ENCODE measurements at regions not wholly inside any gene's neighbourhood (a gene's known extent, or its start where the extent isn't known, plus 50 kb on each side); places are given as distances from the start of the nearest gene placed in this dataset.

- DNase-seq: no peak
- Histone ChIP-seq H3K27ac (ENCODE audit: insufficient read depth, low read length, poor library complexity, severe bottlenecking) (no peak overlapping the region), H3K4me3 (ENCODE audit: insufficient read depth, low read depth, low read length, poor library complexity, severe bottlenecking) (no peak overlapping the region), H3K36me3 (ENCODE audit: control insufficient read depth, insufficient read depth, low read length) (no peaks in the 10 kb centered on the region), H3K9me3 (ENCODE audit: control insufficient read depth, low read length) (no peaks in the 10 kb centered on the region), H3K4me1 (ENCODE audit: control insufficient read depth, insufficient read depth, low read length, poor library complexity, severe bottlenecking) (no peaks in the 10 kb centered on the region), H3K27me3 (replicated peaks; ENCODE audit: control insufficient read depth, insufficient read depth, low read length, poor library complexity, severe bottlenecking) (no peaks in the 10 kb centered on the region)
These were observed 457.2 kb upstream of the TMPO start for GRCh38 chr12:98058213-98058612.

GRCh38 chr12:98058838-98059237, 456.6 kb upstream of the TMPO start:
- no peak for DNase-seq
- Histone ChIP-seq H3K27me3 (replicated peaks; ENCODE audit: control insufficient read depth, insufficient read depth, low read length, poor library complexity, severe bottlenecking) (no peaks in the 10 kb centered on the region), H3K4me1 (ENCODE audit: control insufficient read depth, insufficient read depth, low read length, poor library complexity, severe bottlenecking) (no peaks in the 10 kb centered on the region), H3K9me3 (ENCODE audit: control insufficient read depth, low read length) (no peaks in the 10 kb centered on the region), H3K27ac (ENCODE audit: insufficient read depth, low read length, poor library complexity, severe bottlenecking) (no peak overlapping the region), H3K4me3 (ENCODE audit: insufficient read depth, low read depth, low read length, poor library complexity, severe bottlenecking) (no peak overlapping the region), H3K36me3 (ENCODE audit: control insufficient read depth, insufficient read depth, low read length) (no peaks in the 10 kb centered on the region)

GRCh38 chr12:98059659-98060343, 455.6 kb upstream of the TMPO start:
- no peak overlapping the region for H3K4me3 ChIP-seq (ENCODE audit: insufficient read depth, low read depth, low read length, poor library complexity, severe bottlenecking)
- no peak overlapping the region for H3K27ac ChIP-seq (ENCODE audit: insufficient read depth, low read length, poor library complexity, severe bottlenecking)
- H3K36me3 ChIP-seq (ENCODE audit: control insufficient read depth, insufficient read depth, low read length): no peaks in the 10 kb centered on the region
- H3K27me3 ChIP-seq (replicated peaks; ENCODE audit: control insufficient read depth, insufficient read depth, low read length, poor library complexity, severe bottlenecking): no peaks in the 10 kb centered on the region
- no peak for DNase-seq
- H3K9me3 ChIP-seq (ENCODE audit: control insufficient read depth, low read length): no peaks in the 10 kb centered on the region
- H3K4me1 ChIP-seq (ENCODE audit: control insufficient read depth, insufficient read depth, low read length, poor library complexity, severe bottlenecking): no peaks in the 10 kb centered on the region

GRCh38 chr12:98060411-98060810, 455.0 kb upstream of the TMPO start:
- no peak overlapping the region for H3K27ac ChIP-seq (ENCODE audit: insufficient read depth, low read length, poor library complexity, severe bottlenecking)
- H3K4me3 ChIP-seq (ENCODE audit: insufficient read depth, low read depth, low read length, poor library complexity, severe bottlenecking): no peak overlapping the region
- DNase-seq: no peak
- H3K36me3 ChIP-seq (ENCODE audit: control insufficient read depth, insufficient read depth, low read length): no peaks in the 10 kb centered on the region
- H3K27me3 ChIP-seq (replicated peaks; ENCODE audit: control insufficient read depth, insufficient read depth, low read length, poor library complexity, severe bottlenecking): no peaks in the 10 kb centered on the region
- no peaks in the 10 kb centered on the region for H3K9me3 ChIP-seq (ENCODE audit: control insufficient read depth, low read length)
- no peaks in the 10 kb centered on the region for H3K4me1 ChIP-seq (ENCODE audit: control insufficient read depth, insufficient read depth, low read length, poor library complexity, severe bottlenecking)

- Histone ChIP-seq H3K9me3 (ENCODE audit: control insufficient read depth, low read length) (no peaks in the 10 kb centered on the region), H3K4me1 (ENCODE audit: control insufficient read depth, insufficient read depth, low read length, poor library complexity, severe bottlenecking) (no peaks in the 10 kb centered on the region)
- no peak for DNase-seq
These were observed 452.7 kb upstream of the TMPO start for GRCh38 chr12:98062464-98063245.

GRCh38 chr12:98064501-98064900, 450.9 kb upstream of the TMPO start:
- Histone ChIP-seq H3K36me3 (ENCODE audit: control insufficient read depth, insufficient read depth, low read length) (no peaks in the 10 kb centered on the region), H3K27me3 (replicated peaks; ENCODE audit: control insufficient read depth, insufficient read depth, low read length, poor library complexity, severe bottlenecking) (no peaks in the 10 kb centered on the region), H3K4me3 (ENCODE audit: insufficient read depth, low read depth, low read length, poor library complexity, severe bottlenecking) (no peak overlapping the region), H3K4me1 (ENCODE audit: control insufficient read depth, insufficient read depth, low read length, poor library complexity, severe bottlenecking) (no peaks in the 10 kb centered on the region), H3K27ac (ENCODE audit: insufficient read depth, low read length, poor library complexity, severe bottlenecking) (no peak overlapping the region), H3K9me3 (ENCODE audit: control insufficient read depth, low read length) (no peaks in the 10 kb centered on the region)
- no peak for DNase-seq

More at GRCh38 chr12:98062464-98063245, 452.7 kb upstream of the TMPO start:
- Histone ChIP-seq H3K27ac (ENCODE audit: insufficient read depth, low read length, poor library complexity, severe bottlenecking) (no peak overlapping the region), H3K27me3 (replicated peaks; ENCODE audit: control insufficient read depth, insufficient read depth, low read length, poor library complexity, severe bottlenecking) (no peaks in the 10 kb centered on the region), H3K4me3 (ENCODE audit: insufficient read depth, low read depth, low read length, poor library complexity, severe bottlenecking) (no peak overlapping the region), H3K36me3 (ENCODE audit: control insufficient read depth, insufficient read depth, low read length) (no peaks in the 10 kb centered on the region)

GRCh38 chr12:98067795-98068194, 447.6 kb upstream of the TMPO start:
- H3K27me3 ChIP-seq (replicated peaks; ENCODE audit: control insufficient read depth, insufficient read depth, low read length, poor library complexity, severe bottlenecking): no peaks in the 10 kb centered on the region
- DNase-seq: no peak
- no peaks in the 10 kb centered on the region for H3K4me1 ChIP-seq (ENCODE audit: control insufficient read depth, insufficient read depth, low read length, poor library complexity, severe bottlenecking)
- no peaks in the 10 kb centered on the region for H3K36me3 ChIP-seq (ENCODE audit: control insufficient read depth, insufficient read depth, low read length)
- no peaks in the 10 kb centered on the region for H3K9me3 ChIP-seq (ENCODE audit: control insufficient read depth, low read length)
- H3K4me3 ChIP-seq (ENCODE audit: insufficient read depth, low read depth, low read length, poor library complexity, severe bottlenecking): no peak overlapping the region
- no peak overlapping the region for H3K27ac ChIP-seq (ENCODE audit: insufficient read depth, low read length, poor library complexity, severe bottlenecking)

- H3K4me3 ChIP-seq (ENCODE audit: insufficient read depth, low read depth, low read length, poor library complexity, severe bottlenecking): no peak overlapping the region
- H3K27ac ChIP-seq (ENCODE audit: insufficient read depth, low read length, poor library complexity, severe bottlenecking): no peak overlapping the region
- H3K9me3 ChIP-seq (ENCODE audit: control insufficient read depth, low read length): no peaks in the 10 kb centered on the region
- DNase-seq: no peak
- H3K36me3 ChIP-seq (ENCODE audit: control insufficient read depth, insufficient read depth, low read length): no peaks in the 10 kb centered on the region
- H3K27me3 ChIP-seq (replicated peaks; ENCODE audit: control insufficient read depth, insufficient read depth, low read length, poor library complexity, severe bottlenecking): no peaks in the 10 kb centered on the region
- no peaks in the 10 kb centered on the region for H3K4me1 ChIP-seq (ENCODE audit: control insufficient read depth, insufficient read depth, low read length, poor library complexity, severe bottlenecking)
These were observed 441.8 kb upstream of the TMPO start for GRCh38 chr12:98073610-98074009.

- no peaks in the 10 kb centered on the region for H3K9me3 ChIP-seq (ENCODE audit: control insufficient read depth, low read length)
- H3K4me3 ChIP-seq (ENCODE audit: insufficient read depth, low read depth, low read length, poor library complexity, severe bottlenecking): no peak overlapping the region
- no peak overlapping the region for H3K27ac ChIP-seq (ENCODE audit: insufficient read depth, low read length, poor library complexity, severe bottlenecking)
- H3K4me1 ChIP-seq (ENCODE audit: control insufficient read depth, insufficient read depth, low read length, poor library complexity, severe bottlenecking): no peaks in the 10 kb centered on the region
- no peaks in the 10 kb centered on the region for H3K36me3 ChIP-seq (ENCODE audit: control insufficient read depth, insufficient read depth, low read length)
- no peak for DNase-seq
- no peaks in the 10 kb centered on the region for H3K27me3 ChIP-seq (replicated peaks; ENCODE audit: control insufficient read depth, insufficient read depth, low read length, poor library complexity, severe bottlenecking)
These were observed 441.1 kb upstream of the TMPO start for GRCh38 chr12:98074286-98074685.

- no peaks in the 10 kb centered on the region for H3K9me3 ChIP-seq (ENCODE audit: control insufficient read depth, low read length)
- no peak for DNase-seq
- no peaks in the 10 kb centered on the region for H3K36me3 ChIP-seq (ENCODE audit: control insufficient read depth, insufficient read depth, low read length)
- no peaks in the 10 kb centered on the region for H3K27me3 ChIP-seq (replicated peaks; ENCODE audit: control insufficient read depth, insufficient read depth, low read length, poor library complexity, severe bottlenecking)
- no peak overlapping the region for H3K27ac ChIP-seq (ENCODE audit: insufficient read depth, low read length, poor library complexity, severe bottlenecking)
- no peak overlapping the region for H3K4me3 ChIP-seq (ENCODE audit: insufficient read depth, low read depth, low read length, poor library complexity, severe bottlenecking)
- H3K4me1 ChIP-seq (ENCODE audit: control insufficient read depth, insufficient read depth, low read length, poor library complexity, severe bottlenecking): no peaks in the 10 kb centered on the region
These were observed 431.0 kb upstream of the TMPO start for GRCh38 chr12:98084391-98084790.

All from effector memory CD4-positive, alpha-beta T cell (primary cell).